ENCODE measurements at regions not wholly inside any gene's neighbourhood (a gene's known extent, or its start where the extent isn't known, plus 50 kb on each side); places are given as distances from the start of the nearest gene placed in this dataset.

DNA sequence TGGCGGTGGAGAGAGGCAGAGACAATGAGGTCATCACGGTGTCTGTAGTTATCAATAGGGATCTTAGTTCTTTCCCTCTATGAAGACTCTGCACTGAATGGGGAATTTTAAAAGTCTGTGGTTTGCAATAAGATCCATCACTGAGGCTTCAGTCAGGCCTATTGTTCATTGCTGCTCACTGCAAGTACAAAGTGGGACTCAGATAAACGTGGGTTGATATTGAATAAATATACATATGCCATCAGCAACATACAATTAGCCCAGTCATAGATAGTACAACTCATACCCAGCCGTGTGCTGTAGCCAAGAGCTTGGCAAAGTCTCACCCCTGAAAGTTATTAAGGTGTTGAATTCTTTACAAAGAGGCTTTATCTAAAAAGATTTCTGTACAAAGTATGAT is 88.4 kb downstream of the ENC1 start:
- no peaks in the 10 kb centered on the region for H3K4me1 Mint-ChIP-seq (ENCODE audit: low read depth, unreplicated experiment)
- CTCF ChIA-PET, result interaction anchor here (0.5 kb wide), 1 partner anchor 17 kb away, joined by 3 read pairs; no protein-coding TSS in a partner anchor
- no peak for DNase-seq
- no peaks in the 10 kb centered on the region for H3K36me3 Mint-ChIP-seq (ENCODE audit: insufficient read depth, unreplicated experiment)
- H3K27ac Mint-ChIP-seq (ENCODE audit: unreplicated experiment), result no peak overlapping the region
- no peaks in the 10 kb centered on the region for H3K27me3 Mint-ChIP-seq (ENCODE audit: unreplicated experiment)
- TF ChIP-seq, protein P1, sequence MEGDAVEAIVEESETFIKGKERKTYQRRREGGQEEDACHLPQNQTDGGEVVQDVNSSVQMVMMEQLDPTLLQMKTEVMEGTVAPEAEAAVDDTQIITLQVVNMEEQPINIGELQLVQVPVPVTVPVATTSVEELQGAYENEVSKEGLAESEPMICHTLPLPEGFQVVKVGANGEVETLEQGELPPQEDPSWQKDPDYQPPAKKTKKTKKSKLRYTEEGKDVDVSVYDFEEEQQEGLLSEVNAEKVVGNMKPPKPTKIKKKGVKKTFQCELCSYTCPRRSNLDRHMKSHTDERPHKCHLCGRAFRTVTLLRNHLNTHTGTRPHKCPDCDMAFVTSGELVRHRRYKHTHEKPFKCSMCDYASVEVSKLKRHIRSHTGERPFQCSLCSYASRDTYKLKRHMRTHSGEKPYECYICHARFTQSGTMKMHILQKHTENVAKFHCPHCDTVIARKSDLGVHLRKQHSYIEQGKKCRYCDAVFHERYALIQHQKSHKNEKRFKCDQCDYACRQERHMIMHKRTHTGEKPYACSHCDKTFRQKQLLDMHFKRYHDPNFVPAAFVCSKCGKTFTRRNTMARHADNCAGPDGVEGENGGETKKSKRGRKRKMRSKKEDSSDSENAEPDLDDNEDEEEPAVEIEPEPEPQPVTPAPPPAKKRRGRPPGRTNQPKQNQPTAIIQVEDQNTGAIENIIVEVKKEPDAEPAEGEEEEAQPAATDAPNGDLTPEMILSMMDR (IDR thresholded peaks at IDR 0.05; ENCODE audit: unreplicated experiment), result no peak
- BruUV-seq (replicated peaks), result no TSS peak
- intact Hi-C loops (cut with micrococcal nuclease; ENCODE audit: unreplicated experiment), result no loop called here
- no peaks in the 10 kb centered on the region for H3K9me3 Mint-ChIP-seq (ENCODE audit: low read depth, unreplicated experiment)
- H3K4me3 Mint-ChIP-seq (ENCODE audit: low read depth, unreplicated experiment), result no peak overlapping the region

DNA sequence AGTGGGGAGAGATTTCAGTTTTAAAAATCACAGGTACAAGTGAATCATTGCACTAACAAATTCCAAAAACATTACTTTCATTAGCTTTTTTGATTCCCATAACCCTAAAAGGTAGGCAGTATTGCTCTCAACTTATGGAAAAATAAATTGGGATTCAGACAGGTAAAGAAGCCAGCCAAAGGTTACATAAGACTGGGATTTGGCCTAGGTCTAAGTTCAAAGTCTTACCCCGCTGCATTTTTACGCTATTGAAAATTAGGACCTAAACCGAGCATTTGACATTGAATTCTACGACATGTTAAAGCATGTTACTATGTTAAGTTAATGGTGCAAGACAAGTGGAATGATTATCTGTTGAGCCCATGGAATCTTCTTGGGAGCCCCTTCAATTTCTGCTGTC is 89.6 kb downstream of the ENC1 start:
- H3K9me3 Mint-ChIP-seq (ENCODE audit: low read depth, unreplicated experiment), result no peaks in the 10 kb centered on the region
- H3K27me3 Mint-ChIP-seq (ENCODE audit: unreplicated experiment), result no peaks in the 10 kb centered on the region
- H3K27ac Mint-ChIP-seq (ENCODE audit: unreplicated experiment), result no peak overlapping the region
- intact Hi-C loops (cut with micrococcal nuclease; ENCODE audit: unreplicated experiment), result no loop called here
- DNase-seq, result no peak
- CTCF ChIA-PET, result no interaction called here
- TF ChIP-seq, protein P1 (IDR thresholded peaks at IDR 0.05; ENCODE audit: unreplicated experiment), result no peak
- no peak overlapping the region for H3K4me3 Mint-ChIP-seq (ENCODE audit: low read depth, unreplicated experiment)
- no TSS peak for BruUV-seq (replicated peaks)
- no peaks in the 10 kb centered on the region for H3K4me1 Mint-ChIP-seq (ENCODE audit: low read depth, unreplicated experiment)
- no peaks in the 10 kb centered on the region for H3K36me3 Mint-ChIP-seq (ENCODE audit: insufficient read depth, unreplicated experiment)

DNA sequence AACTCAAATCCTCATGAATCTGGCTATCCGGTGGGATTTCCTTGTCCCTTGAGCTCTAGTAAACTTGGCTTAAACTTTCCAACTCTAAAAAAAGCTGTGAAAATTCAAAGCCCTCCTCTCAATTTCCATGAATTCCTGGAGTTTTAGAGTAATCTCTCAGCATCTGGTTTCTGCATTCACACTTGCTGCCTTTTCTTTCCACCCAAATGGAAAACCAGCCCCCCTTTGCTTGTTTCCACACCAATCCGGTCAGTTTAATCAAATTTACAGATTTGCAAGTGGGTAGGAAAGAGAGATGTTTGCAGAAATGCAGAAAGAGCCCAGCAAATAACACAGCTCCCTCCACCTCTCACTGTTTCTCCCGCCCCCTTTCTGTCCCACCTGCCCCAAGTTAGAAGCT is 91.1 kb downstream of the ENC1 start:
- intact Hi-C loops (cut with micrococcal nuclease; ENCODE audit: unreplicated experiment), result no loop called here
- no peak for DNase-seq
- H3K27ac Mint-ChIP-seq (ENCODE audit: unreplicated experiment), result no peak overlapping the region
- no TSS peak for BruUV-seq (replicated peaks)
- H3K27me3 Mint-ChIP-seq (ENCODE audit: unreplicated experiment), result no peaks in the 10 kb centered on the region
- TF ChIP-seq, protein P1 (IDR thresholded peaks at IDR 0.05; ENCODE audit: unreplicated experiment), result no peak
- H3K36me3 Mint-ChIP-seq (ENCODE audit: insufficient read depth, unreplicated experiment), result no peaks in the 10 kb centered on the region
- peaks cover 7% of the 10 kb centered on the region for H3K4me1 Mint-ChIP-seq (ENCODE audit: low read depth, unreplicated experiment)
- CTCF ChIA-PET, result no interaction called here
- no peak overlapping the region for H3K4me3 Mint-ChIP-seq (ENCODE audit: low read depth, unreplicated experiment)
- H3K9me3 Mint-ChIP-seq (ENCODE audit: low read depth, unreplicated experiment), result no peaks in the 10 kb centered on the region

DNA sequence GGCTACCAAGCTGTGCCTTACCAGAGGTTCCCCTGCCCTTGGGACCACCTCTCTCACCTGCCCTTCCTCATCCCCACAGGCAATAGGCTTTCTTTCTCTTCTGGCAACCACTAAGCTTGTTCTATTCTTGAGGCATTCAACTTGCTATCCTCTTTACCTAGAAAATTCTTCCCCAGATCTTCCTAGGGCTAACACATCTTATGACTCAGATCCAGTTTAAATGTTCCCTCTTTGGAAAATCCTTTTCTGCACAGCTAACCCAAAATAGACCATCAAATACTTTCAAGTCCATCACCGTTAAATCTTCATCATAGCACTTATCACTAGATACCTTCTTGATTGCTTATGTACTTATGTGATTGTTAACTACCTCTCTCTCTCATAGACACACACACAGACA is 93.7 kb downstream of the ENC1 start:
- H3K4me1 Mint-ChIP-seq (ENCODE audit: low read depth, unreplicated experiment), result peaks cover 25% of the 10 kb centered on the region
- H3K36me3 Mint-ChIP-seq (ENCODE audit: insufficient read depth, unreplicated experiment), result no peaks in the 10 kb centered on the region
- no TSS peak for BruUV-seq (replicated peaks)
- CTCF ChIA-PET, result no interaction called here
- intact Hi-C loops (cut with micrococcal nuclease; ENCODE audit: unreplicated experiment), result no loop called here
- no peak overlapping the region for H3K4me3 Mint-ChIP-seq (ENCODE audit: low read depth, unreplicated experiment)
- no peaks in the 10 kb centered on the region for H3K9me3 Mint-ChIP-seq (ENCODE audit: low read depth, unreplicated experiment)
- H3K27me3 Mint-ChIP-seq (ENCODE audit: unreplicated experiment), result no peaks in the 10 kb centered on the region
- TF ChIP-seq, protein P1 (IDR thresholded peaks at IDR 0.05; ENCODE audit: unreplicated experiment), result no peak
- no peak overlapping the region for H3K27ac Mint-ChIP-seq (ENCODE audit: unreplicated experiment)
- no peak for DNase-seq

Data from Calu3 (cell line).